Endothelial cell of umbilical vein (primary cell): ENCODE measurements at regions not wholly inside any gene's neighbourhood (a gene's known extent, or its start where the extent isn't known, plus 50 kb on each side); places are given as distances from the start of the nearest gene placed in this dataset.

Experiments
- EZH2 ChIP-seq: IDR thresholded peaks from 2 replicates; pipeline ENCODE4 v1.6.1; 2012; ENCODE audit warnings: borderline replicate concordance, low read depth, mild to moderate bottlenecking, moderate library complexity, low read length, inconsistent platforms; ENCODE audit not compliant: severe bottlenecking
- FOS ChIP-seq: IDR thresholded peaks from 2 replicates; pipeline ENCODE4 v1.6.1; 2011; ENCODE audit warnings: mild to moderate bottlenecking, low read length, moderate library complexity, borderline replicate concordance; ENCODE audit not compliant: insufficient read depth
- GATA2 ChIP-seq: IDR thresholded peaks from 2 replicates; pipeline ENCODE4 v1.7.0; 2011; ENCODE audit warnings: low read depth, mild to moderate bottlenecking, moderate library complexity, mixed read lengths, low read length; ENCODE audit not compliant: insufficient read length, insufficient read depth
- JUN ChIP-seq: IDR thresholded peaks from 2 replicates; pipeline ENCODE4 v1.6.1; 2011; ENCODE audit warnings: borderline replicate concordance, low read depth; ENCODE audit not compliant: insufficient read length, insufficient read depth
- MYC ChIP-seq: IDR thresholded peaks from one replicate; pipeline ENCODE4 v1.6.1; 2011; ENCODE audit warnings: mild to moderate bottlenecking, low read depth, low read length
- POLR2A ChIP-seq: IDR thresholded peaks from 2 replicates; pipeline ENCODE4 v1.6.1; 2012; ENCODE audit warnings: low read depth, mild to moderate bottlenecking, control low read depth, low read length
- POLR2AphosphoS5 ChIP-seq: IDR thresholded peaks from 2 replicates; pipeline ENCODE4 v1.6.1; 2012; ENCODE audit warnings: low read depth, mild to moderate bottlenecking, control low read depth, low read length, moderate library complexity; ENCODE audit not compliant: insufficient read depth
- TF ChIP-seq, protein P1 (sequence below), 2 donors: IDR thresholded peaks; 1 replicate in 1 of 2; 2 replicates in 1 of 2; pipeline ENCODE4 v1.5.1; 2011; ENCODE audit warnings: low read length in 2 of 2, mild to moderate bottlenecking in 2 of 2, moderate library complexity in 2 of 2, control low read depth in 1 of 2, inconsistent platforms in 1 of 2, low read depth in 1 of 2; ENCODE audit not compliant: insufficient read depth in 1 of 2; ENCODE audit errors: extremely low read depth in 1 of 2
- TF ChIP-seq, protein P2 (sequence below): IDR thresholded peaks from 2 replicates; pipeline ENCODE4 v1.6.1; 2011; ENCODE audit not compliant: insufficient read depth, insufficient read length

DNA sequence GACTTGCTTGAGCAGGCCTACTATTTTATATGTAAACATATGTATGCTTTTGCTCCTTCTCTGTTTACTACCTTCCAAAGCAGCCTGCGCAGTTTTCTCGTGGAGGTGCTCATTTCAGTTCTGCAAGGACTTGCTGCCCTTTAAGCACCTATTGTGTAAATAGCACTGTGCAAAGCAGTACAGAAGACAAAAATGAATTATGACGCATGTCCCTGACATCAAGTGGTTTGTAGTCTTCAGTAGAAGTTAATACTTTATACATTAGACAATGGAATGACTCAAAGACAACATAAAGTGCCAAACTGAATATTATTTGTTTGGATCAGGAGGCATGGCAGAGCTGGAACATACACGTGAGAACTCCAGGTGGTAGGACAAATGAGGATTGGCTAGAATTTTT, 611.7 kb downstream of the LMO4 start:
- TF ChIP-seq, protein P1, sequence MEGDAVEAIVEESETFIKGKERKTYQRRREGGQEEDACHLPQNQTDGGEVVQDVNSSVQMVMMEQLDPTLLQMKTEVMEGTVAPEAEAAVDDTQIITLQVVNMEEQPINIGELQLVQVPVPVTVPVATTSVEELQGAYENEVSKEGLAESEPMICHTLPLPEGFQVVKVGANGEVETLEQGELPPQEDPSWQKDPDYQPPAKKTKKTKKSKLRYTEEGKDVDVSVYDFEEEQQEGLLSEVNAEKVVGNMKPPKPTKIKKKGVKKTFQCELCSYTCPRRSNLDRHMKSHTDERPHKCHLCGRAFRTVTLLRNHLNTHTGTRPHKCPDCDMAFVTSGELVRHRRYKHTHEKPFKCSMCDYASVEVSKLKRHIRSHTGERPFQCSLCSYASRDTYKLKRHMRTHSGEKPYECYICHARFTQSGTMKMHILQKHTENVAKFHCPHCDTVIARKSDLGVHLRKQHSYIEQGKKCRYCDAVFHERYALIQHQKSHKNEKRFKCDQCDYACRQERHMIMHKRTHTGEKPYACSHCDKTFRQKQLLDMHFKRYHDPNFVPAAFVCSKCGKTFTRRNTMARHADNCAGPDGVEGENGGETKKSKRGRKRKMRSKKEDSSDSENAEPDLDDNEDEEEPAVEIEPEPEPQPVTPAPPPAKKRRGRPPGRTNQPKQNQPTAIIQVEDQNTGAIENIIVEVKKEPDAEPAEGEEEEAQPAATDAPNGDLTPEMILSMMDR (IDR thresholded peaks at IDR 0.05; ENCODE audit: extremely low read depth in 1 of 2, insufficient read depth in 1 of 2, low read depth in 1 of 2, low read length in 2 of 2): no peak
- TF ChIP-seq POLR2A: no peak
- no peak for TF ChIP-seq POLR2AphosphoS5
- TF ChIP-seq EZH2: no peak
- TF ChIP-seq, protein P2, sequence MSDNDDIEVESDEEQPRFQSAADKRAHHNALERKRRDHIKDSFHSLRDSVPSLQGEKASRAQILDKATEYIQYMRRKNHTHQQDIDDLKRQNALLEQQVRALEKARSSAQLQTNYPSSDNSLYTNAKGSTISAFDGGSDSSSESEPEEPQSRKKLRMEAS: no peak
- no peak for TF ChIP-seq FOS
- no peak for TF ChIP-seq GATA2
- no peak for TF ChIP-seq MYC
- no peak for TF ChIP-seq JUN
